Glutamatergic neuron (in vitro differentiated cells): ENCODE measurements at regions not wholly inside any gene's neighbourhood (a gene's known extent, or its start where the extent isn't known, plus 50 kb on each side); places are given as distances from the start of the nearest gene placed in this dataset.

Experiments
- DNase-seq: peaks from one replicate; pipeline ENCODE4 v3.0.0; 2022
- H3K27ac Mint-ChIP-seq: one replicate; pipeline ENCODE4 v1.8.0; 2020; ENCODE audit warnings: mild to moderate bottlenecking, mixed read lengths, inconsistent platforms; ENCODE audit not compliant: unreplicated experiment
- H3K27me3 Mint-ChIP-seq: one replicate; pipeline ENCODE4 v1.8.0; 2020; ENCODE audit warnings: mild to moderate bottlenecking, moderate library complexity, mixed read lengths, inconsistent platforms; ENCODE audit not compliant: unreplicated experiment
- H3K36me3 Mint-ChIP-seq: one replicate; pipeline ENCODE4 v1.8.0; 2020; ENCODE audit warnings: mild to moderate bottlenecking, mixed read lengths, inconsistent platforms; ENCODE audit not compliant: unreplicated experiment
- H3K4me1 Mint-ChIP-seq: one replicate; pipeline ENCODE4 v1.8.0; 2020; ENCODE audit warnings: mild to moderate bottlenecking, low read depth, mixed read lengths, inconsistent platforms; ENCODE audit not compliant: unreplicated experiment
- H3K4me3 Mint-ChIP-seq: one replicate; pipeline ENCODE4 v1.8.0; 2020; ENCODE audit warnings: mild to moderate bottlenecking, mixed read lengths, inconsistent platforms; ENCODE audit not compliant: unreplicated experiment
- H3K9me3 Mint-ChIP-seq: one replicate; pipeline ENCODE4 v1.8.0; 2020; ENCODE audit warnings: mild to moderate bottlenecking, moderate library complexity, mixed read lengths, inconsistent platforms; ENCODE audit not compliant: unreplicated experiment
- TF ChIP-seq, protein P1 (sequence below): fragments of 200-600 bp; sonication (generic); IDR thresholded peaks from one replicate; pipeline ENCODE4 v1.5.0; 2021; ENCODE audit not compliant: partially characterized antibody, unreplicated experiment

DNA sequence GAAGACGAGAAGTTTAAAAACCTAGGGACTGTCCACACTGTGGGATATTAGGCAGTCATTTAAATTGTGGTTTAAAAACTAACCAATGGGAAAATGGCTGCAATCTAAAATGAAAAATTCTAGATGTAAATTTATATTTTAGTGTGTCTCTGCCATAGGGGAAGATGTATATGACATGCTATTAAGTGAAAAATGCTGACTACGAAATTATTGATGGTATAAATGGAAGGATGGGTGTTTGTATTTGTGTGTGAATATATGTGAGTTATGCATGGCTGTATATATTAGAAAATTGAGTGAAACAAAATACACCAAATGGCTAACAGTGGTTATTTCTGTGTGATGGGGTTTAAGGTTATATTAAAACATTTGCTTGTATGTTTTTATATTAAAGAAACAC is 260.7 kb downstream of the AJAP1 start:
- Mint-ChIP-seq H3K36me3 (peaks cover 24% of the 10 kb centered on the region), H3K27me3 (peaks cover 3% of the 10 kb centered on the region), H3K4me3 (no peak overlapping the region), H3K27ac (no peak overlapping the region), H3K4me1 (no peaks in the 10 kb centered on the region), H3K9me3 (peaks cover 20% of the 10 kb centered on the region)
- TF ChIP-seq, protein P1, sequence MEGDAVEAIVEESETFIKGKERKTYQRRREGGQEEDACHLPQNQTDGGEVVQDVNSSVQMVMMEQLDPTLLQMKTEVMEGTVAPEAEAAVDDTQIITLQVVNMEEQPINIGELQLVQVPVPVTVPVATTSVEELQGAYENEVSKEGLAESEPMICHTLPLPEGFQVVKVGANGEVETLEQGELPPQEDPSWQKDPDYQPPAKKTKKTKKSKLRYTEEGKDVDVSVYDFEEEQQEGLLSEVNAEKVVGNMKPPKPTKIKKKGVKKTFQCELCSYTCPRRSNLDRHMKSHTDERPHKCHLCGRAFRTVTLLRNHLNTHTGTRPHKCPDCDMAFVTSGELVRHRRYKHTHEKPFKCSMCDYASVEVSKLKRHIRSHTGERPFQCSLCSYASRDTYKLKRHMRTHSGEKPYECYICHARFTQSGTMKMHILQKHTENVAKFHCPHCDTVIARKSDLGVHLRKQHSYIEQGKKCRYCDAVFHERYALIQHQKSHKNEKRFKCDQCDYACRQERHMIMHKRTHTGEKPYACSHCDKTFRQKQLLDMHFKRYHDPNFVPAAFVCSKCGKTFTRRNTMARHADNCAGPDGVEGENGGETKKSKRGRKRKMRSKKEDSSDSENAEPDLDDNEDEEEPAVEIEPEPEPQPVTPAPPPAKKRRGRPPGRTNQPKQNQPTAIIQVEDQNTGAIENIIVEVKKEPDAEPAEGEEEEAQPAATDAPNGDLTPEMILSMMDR, result no peak
- no peak for DNase-seq

DNA sequence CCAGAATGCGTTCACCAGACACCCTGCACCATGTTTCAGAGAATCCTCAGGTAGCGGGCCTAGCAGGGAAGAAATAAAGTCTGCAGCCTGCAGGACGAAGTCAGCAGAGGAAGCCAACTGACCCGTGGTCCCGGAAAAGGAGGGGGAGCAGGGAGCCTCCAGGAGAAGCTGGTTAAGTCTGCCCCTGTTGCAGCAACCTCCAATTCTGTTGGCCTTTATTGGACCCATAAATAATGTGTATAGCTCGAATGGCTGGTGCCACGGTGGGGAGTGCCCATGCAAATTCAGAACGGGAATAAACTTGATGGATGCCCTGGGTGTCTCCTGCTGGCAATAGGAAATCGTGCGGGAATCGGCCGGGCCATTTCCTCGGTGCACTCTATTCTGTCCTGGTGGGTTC is 254.1 kb downstream of the AJAP1 start:
- no peak overlapping the region for H3K27ac Mint-ChIP-seq
- H3K4me3 Mint-ChIP-seq, result no peak overlapping the region
- DNase-seq, result no peak
- peaks cover 11% of the 10 kb centered on the region for H3K9me3 Mint-ChIP-seq
- H3K4me1 Mint-ChIP-seq, result no peaks in the 10 kb centered on the region
- no peaks in the 10 kb centered on the region for H3K36me3 Mint-ChIP-seq
- no peaks in the 10 kb centered on the region for H3K27me3 Mint-ChIP-seq
- TF ChIP-seq, protein P1, result no peak

DNA sequence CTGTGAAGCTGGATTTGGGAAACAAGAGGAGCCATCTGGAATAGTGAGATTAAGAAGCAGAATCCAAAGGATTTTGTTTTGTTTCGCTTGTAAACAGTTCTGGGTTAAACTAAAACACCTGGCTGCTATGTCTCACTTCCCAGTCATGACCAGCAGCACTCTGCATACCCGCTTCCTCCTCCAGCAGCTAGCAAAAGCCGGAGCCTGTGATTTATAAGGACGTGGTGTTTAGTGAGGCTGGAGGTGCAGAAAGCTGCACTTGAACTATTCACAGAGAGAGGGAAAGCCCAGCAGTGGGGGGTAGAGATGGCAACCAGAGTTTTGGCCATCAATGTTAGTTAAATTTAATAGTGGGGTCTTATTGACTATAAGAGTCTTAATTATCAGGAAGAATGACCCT is 240.2 kb downstream of the AJAP1 start:
- DNase-seq, result no peak
- H3K27ac Mint-ChIP-seq, result no peak overlapping the region
- H3K36me3 Mint-ChIP-seq, result peaks cover 18% of the 10 kb centered on the region
- H3K4me3 Mint-ChIP-seq, result no peak overlapping the region
- TF ChIP-seq, protein P1, result no peak
- H3K4me1 Mint-ChIP-seq, result no peaks in the 10 kb centered on the region
- peaks cover 12% of the 10 kb centered on the region for H3K9me3 Mint-ChIP-seq
- H3K27me3 Mint-ChIP-seq, result peaks cover 4% of the 10 kb centered on the region

DNA sequence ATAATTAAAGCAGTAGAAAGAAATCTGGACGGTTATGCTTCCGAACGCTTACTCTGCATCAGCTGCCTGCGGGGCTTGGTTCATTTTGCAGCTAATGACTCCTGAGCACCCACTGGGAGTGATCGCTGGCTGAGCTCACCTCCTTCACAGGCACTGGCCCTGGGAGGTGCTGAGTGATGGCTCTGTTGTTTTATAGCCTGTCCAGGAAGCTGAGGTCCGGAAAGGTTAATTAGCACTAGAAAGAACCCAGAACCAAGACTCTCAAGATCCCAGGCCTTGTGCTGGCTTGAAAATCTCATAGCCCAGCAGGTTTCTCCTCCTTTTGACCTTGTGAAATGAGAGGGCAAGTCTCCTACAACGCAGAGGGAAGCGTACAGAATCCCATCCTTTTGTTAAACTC is 226.2 kb downstream of the AJAP1 start:
- no peak overlapping the region for H3K27ac Mint-ChIP-seq
- H3K4me3 Mint-ChIP-seq, result no peak overlapping the region
- no peaks in the 10 kb centered on the region for H3K36me3 Mint-ChIP-seq
- no peaks in the 10 kb centered on the region for H3K4me1 Mint-ChIP-seq
- TF ChIP-seq, protein P1, result no peak
- no peak for DNase-seq
- peaks cover 9% of the 10 kb centered on the region for H3K9me3 Mint-ChIP-seq
- H3K27me3 Mint-ChIP-seq, result peaks cover 3% of the 10 kb centered on the region

DNA sequence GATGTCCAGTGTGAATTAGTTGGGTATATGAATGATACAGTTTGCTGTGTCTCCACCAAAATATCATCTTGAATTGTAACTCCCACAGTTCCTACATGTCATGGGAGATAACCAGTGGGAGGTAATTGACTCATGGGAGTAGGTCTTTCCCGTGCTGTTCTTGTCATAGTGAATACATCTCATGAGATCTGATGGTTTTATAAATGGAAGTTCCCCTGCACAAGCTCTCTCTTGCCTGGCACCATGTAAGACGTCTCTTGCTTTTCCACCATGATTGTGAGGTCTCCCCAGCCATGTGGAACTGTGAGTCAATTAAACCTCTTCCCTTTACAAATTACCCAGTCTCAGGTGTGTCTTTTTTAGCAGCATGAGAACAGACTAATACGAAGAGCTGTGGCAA is 223.0 kb downstream of the AJAP1 start:
- Mint-ChIP-seq H3K27ac (no peak overlapping the region), H3K4me3 (no peak overlapping the region), H3K4me1 (no peaks in the 10 kb centered on the region), H3K27me3 (peaks cover 3% of the 10 kb centered on the region), H3K9me3 (peaks cover 9% of the 10 kb centered on the region), H3K36me3 (no peaks in the 10 kb centered on the region)
- DNase-seq, result no peak
- TF ChIP-seq, protein P1, result no peak
